ENCODE measurements at regions not wholly inside any gene's neighbourhood (a gene's known extent, or its start where the extent isn't known, plus 50 kb on each side); places are given as distances from the start of the nearest gene placed in this dataset.

DNA sequence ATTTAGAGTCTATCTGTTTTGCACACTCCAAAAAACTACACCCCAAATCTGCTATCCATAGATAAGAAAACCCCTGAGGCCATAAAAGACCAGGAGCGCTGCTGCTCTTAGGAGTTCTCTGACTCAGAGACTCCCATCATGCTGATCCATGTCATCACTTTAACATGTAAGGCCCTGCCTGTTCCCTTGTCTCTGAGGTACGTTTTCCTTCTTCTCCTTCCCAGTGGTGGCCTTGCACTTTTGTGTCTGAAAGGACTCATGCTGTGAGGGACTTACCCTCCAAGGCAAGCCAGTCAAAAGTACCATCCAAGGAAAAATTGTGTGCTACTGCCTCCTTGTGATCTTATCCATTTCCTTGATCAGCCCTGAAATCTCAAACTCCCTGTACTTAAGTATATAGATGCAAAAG, 427.4 kb upstream of the NCAM2 start:
- in situ Hi-C loops (cut with MboI; ENCODE audit: low pct_ligation_motif_present in 1 of 4, low pct_unique_long_range_greater_than_20kb in 1 of 4, low sequenced_read_pairs in 3 of 4) (no loop called here), intact Hi-C loops (cut with DNase I; ENCODE audit: low total_unique reads) (no loop called here)
- Histone ChIP-seq H3K36me3 (no peaks in the 10 kb centered on the region), H3K27ac (no peak overlapping the region), H3K4me3 (no peak overlapping the region), H3K4me1 (no peaks in the 10 kb centered on the region), H3K9me3 (peaks cover 0 to 4% of the 10 kb centered on the region in 2 donors), H3K27me3 (no peaks in the 10 kb centered on the region)
- 64% methylated on average over 2 of the region's 2 CpGs; no CpG with 5 or more reads in 1 of the 2 donors for WGBS, 2 donors (ENCODE audit: low coverage in 1 of 2)
- DNase-seq = no peak
- TF ChIP-seq, protein P1, sequence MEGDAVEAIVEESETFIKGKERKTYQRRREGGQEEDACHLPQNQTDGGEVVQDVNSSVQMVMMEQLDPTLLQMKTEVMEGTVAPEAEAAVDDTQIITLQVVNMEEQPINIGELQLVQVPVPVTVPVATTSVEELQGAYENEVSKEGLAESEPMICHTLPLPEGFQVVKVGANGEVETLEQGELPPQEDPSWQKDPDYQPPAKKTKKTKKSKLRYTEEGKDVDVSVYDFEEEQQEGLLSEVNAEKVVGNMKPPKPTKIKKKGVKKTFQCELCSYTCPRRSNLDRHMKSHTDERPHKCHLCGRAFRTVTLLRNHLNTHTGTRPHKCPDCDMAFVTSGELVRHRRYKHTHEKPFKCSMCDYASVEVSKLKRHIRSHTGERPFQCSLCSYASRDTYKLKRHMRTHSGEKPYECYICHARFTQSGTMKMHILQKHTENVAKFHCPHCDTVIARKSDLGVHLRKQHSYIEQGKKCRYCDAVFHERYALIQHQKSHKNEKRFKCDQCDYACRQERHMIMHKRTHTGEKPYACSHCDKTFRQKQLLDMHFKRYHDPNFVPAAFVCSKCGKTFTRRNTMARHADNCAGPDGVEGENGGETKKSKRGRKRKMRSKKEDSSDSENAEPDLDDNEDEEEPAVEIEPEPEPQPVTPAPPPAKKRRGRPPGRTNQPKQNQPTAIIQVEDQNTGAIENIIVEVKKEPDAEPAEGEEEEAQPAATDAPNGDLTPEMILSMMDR (IDR thresholded peaks at IDR 0.05) = no peak
- TF ChIP-seq EP300 (IDR thresholded peaks at IDR 0.05; ENCODE audit: low read depth) = no peak
- TF ChIP-seq POLR2AphosphoS5 (IDR thresholded peaks at IDR 0.05) = no peak
- no peak for TF ChIP-seq POLR2A (IDR thresholded peaks at IDR 0.05)

DNA sequence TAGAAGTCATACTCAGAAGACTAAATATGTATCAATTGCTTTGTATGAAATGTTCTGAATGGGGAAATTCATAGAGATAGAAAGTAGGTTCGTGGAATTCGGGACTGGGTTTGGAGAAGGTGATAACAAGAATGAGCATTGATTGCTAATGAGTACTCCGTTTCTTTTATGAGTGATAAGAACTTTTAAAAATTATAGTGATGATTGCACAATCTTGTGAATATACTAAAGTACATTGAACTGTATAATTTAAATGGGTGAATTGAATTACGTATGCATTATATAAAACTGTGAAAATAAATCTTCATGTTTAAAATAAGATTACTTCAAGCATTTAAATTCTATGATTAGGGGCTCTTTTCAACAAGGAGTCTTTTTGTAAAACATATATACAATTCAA, 425.6 kb upstream of the NCAM2 start:
- Histone ChIP-seq H3K27me3 (no peaks in the 10 kb centered on the region), H3K4me1 (no peaks in the 10 kb centered on the region), H3K4me3 (no peak overlapping the region), H3K27ac (no peak overlapping the region), H3K36me3 (no peaks in the 10 kb centered on the region), H3K9me3 (peaks cover 0 to 4% of the 10 kb centered on the region in 2 donors)
- 79 to 83% methylated on average over 4 of the region's 4 CpGs for WGBS, 2 donors (ENCODE audit: low coverage in 1 of 2)
- in situ Hi-C loops (cut with MboI; ENCODE audit: low pct_ligation_motif_present in 1 of 4, low pct_unique_long_range_greater_than_20kb in 1 of 4, low sequenced_read_pairs in 3 of 4) (no loop called here), intact Hi-C loops (cut with DNase I; ENCODE audit: low total_unique reads) (no loop called here)
- TF ChIP-seq POLR2A (IDR thresholded peaks at IDR 0.05) (no peak), EP300 (IDR thresholded peaks at IDR 0.05; ENCODE audit: low read depth) (no peak), POLR2AphosphoS5 (IDR thresholded peaks at IDR 0.05) (no peak)
- TF ChIP-seq, protein P1 (IDR thresholded peaks at IDR 0.05) = no peak
- no peak for DNase-seq

DNA sequence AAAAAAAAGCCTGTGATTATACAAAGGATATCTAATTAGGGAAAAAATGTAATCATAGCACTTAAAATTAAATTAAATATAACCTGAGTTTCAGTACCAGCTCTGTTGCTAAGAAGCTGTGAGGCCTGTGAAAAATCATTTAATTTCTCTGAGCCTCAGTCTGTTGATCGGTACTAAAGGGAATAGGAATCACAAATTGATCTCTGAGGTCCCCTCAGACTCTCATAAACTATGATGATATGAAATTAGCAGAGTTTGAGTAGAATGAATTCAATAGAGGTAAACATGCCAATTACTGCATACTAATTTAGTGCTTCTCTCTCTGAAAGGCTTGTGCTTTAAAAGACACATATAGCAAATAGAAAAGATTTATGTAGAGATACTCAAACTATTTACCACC, 416.8 kb upstream of the NCAM2 start:
- 89 to 100% methylated on average over 1 of the region's 1 CpG for WGBS, 2 donors (ENCODE audit: low coverage in 1 of 2)
- no peak for DNase-seq
- Histone ChIP-seq H3K9me3 (no peaks in the 10 kb centered on the region), H3K4me3 (no peak overlapping the region), H3K27ac (no peak overlapping the region), H3K4me1 (no peaks in the 10 kb centered on the region), H3K27me3 (no peaks in the 10 kb centered on the region), H3K36me3 (no peaks in the 10 kb centered on the region)
- in situ Hi-C loops (cut with MboI; ENCODE audit: low pct_ligation_motif_present in 1 of 4, low pct_unique_long_range_greater_than_20kb in 1 of 4, low sequenced_read_pairs in 3 of 4) = no loop called here
- intact Hi-C loops (cut with DNase I; ENCODE audit: low total_unique reads) = no loop called here
- TF ChIP-seq, protein P1 (IDR thresholded peaks at IDR 0.05) = no peak
- TF ChIP-seq EP300 (IDR thresholded peaks at IDR 0.05; ENCODE audit: low read depth) (no peak), POLR2A (IDR thresholded peaks at IDR 0.05) (no peak), POLR2AphosphoS5 (IDR thresholded peaks at IDR 0.05) (no peak)

DNA sequence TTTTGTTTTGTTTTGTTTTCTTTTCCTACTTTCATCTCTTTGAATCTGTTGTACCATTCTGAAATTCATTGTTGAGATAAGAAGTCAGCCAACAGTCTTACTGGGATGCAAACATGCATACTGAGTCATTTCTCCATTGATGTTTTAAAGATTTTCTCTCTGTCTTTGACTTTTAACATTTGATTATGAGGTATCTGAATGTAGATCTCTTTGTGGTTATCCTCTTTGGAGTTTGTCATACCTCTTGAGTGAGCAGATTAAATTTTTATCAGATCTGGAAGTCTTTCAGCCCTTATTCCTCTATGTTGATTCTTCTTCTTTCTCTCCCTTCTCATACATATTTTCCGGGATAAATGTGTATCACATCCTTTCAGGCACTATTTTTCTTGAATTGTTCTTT, 406.9 kb upstream of the NCAM2 start:
- WGBS, 2 donors (ENCODE audit: low coverage in 1 of 2) = 40 to 75% methylated on average over 1 of the region's 1 CpG
- H3K4me1 ChIP-seq = no peaks in the 10 kb centered on the region
- no peak for DNase-seq
- intact Hi-C loops (cut with DNase I; ENCODE audit: low total_unique reads) = no loop called here
- in situ Hi-C loops (cut with MboI; ENCODE audit: low pct_ligation_motif_present in 1 of 4, low pct_unique_long_range_greater_than_20kb in 1 of 4, low sequenced_read_pairs in 3 of 4) = no loop called here
- no peaks in the 10 kb centered on the region for H3K27me3 ChIP-seq
- TF ChIP-seq POLR2A (IDR thresholded peaks at IDR 0.05) = no peak
- TF ChIP-seq POLR2AphosphoS5 (IDR thresholded peaks at IDR 0.05) = no peak
- no peak for TF ChIP-seq EP300 (IDR thresholded peaks at IDR 0.05; ENCODE audit: low read depth)
- TF ChIP-seq, protein P1 (IDR thresholded peaks at IDR 0.05) = no peak
- H3K27ac ChIP-seq = no peak overlapping the region
- no peaks in the 10 kb centered on the region for H3K9me3 ChIP-seq
- no peak overlapping the region for H3K4me3 ChIP-seq
- no peaks in the 10 kb centered on the region for H3K36me3 ChIP-seq
